Motor neuron (in vitro differentiated cells): ENCODE measurements at regions not wholly inside any gene's neighbourhood (a gene's known extent, or its start where the extent isn't known, plus 50 kb on each side); places are given as distances from the start of the nearest gene placed in this dataset.
"Not testable (repeated sequence)": the region's sequence is repeated elsewhere in the genome, so short reads cannot be mapped to it uniquely, and the experiment has no call there.

Experiments
- ATAC-seq, 8 experiments: fragments of 200-7000 bp; cut with Tn5 transposase; replicated peaks in 6 of 8; 2 replicates each; pipeline ENCODE4 v1.8.0; 2021; ENCODE audit warnings: mild to moderate bottlenecking in 8 of 8, moderate library complexity in 8 of 8
- H3K27ac ChIP-seq, 2 donors: fragments of 250-450 bp; sonication (Bioruptor Pico); 2 replicates each; pipeline ENCODE4 v1.9.0; 2021; ENCODE audit warnings: antibody characterized with exemption in 2 of 2, mild to moderate bottlenecking in 2 of 2, moderate library complexity in 1 of 2
- H3K4me1 ChIP-seq, 2 donors: fragments of 250-450 bp; sonication (Bioruptor Pico); replicated peaks in 1 of 2; 2 replicates each; pipeline ENCODE4 v1.6.1; 2021; ENCODE audit warnings: antibody characterized with exemption in 2 of 2, mild to moderate bottlenecking in 2 of 2, moderate library complexity in 1 of 2
- H3K4me3 ChIP-seq, 5 donors: fragments of 250-450 bp; sonication (Bioruptor Pico); 2 replicates each; pipeline ENCODE4 v1.9.0; 2021; ENCODE audit warnings: antibody characterized with exemption in 5 of 5, mild to moderate bottlenecking in 5 of 5, moderate library complexity in 4 of 5
- WGBS, 10 experiments: fragments of 450-650 bp; shearing (Covaris generic); methylation state at CpG; one replicate each; pipeline ENCODE4 v1.0.0; 2022; 5-methylcytosine and 5-hydroxymethylcytosine counted together
- in situ Hi-C, 9 experiments: fragments of 400-800 bp; cut with MboI; loops; one replicate each; pipeline ENCODE4 v1.15.0; 2021; ENCODE audit warnings: low sequenced_read_pairs in 9 of 9, low pct_unique_long_range_greater_than_20kb in 2 of 9; ENCODE audit not compliant: unreplicated experiment in 9 of 9

GRCh38 chr22:22335640-22336039 is 91.1 kb downstream of the VPREB1 start:
- H3K27ac ChIP-seq, H3K4me1 ChIP-seq, ATAC-seq, H3K4me3 ChIP-seq: not testable (repeated sequence)
- in situ Hi-C loops, result loop anchor here in 2 of 9 experiments (25.0 kb wide), 1 partner anchor 123 kb away; no protein-coding TSS in a partner anchor
- WGBS, 10 experiments, result 25 to 84% (median 51%) methylated on average over 2 to 5 of the region's 5 CpGs

GRCh38 chr22:22336333-22336732 is 91.7 kb downstream of the VPREB1 start:
- not testable (repeated sequence) for ATAC-seq, H3K4me3 ChIP-seq, H3K27ac ChIP-seq, H3K4me1 ChIP-seq
- in situ Hi-C loops, result loop anchor here in 2 of 9 experiments (25.0 kb wide), 1 partner anchor 124 kb away; no protein-coding TSS in a partner anchor
- WGBS, 10 experiments, result 0 to 7% (median 0%) methylated on average over 1 to 2 of the region's 2 CpGs; no CpG with 5 or more reads in 2 of the 10 experiments

GRCh38 chr22:22338778-22339177 is 94.2 kb downstream of the VPREB1 start:
- not testable (repeated sequence) for H3K4me3 ChIP-seq, ATAC-seq, H3K4me1 ChIP-seq
- in situ Hi-C loops, result loop anchor here in 2 of 9 experiments (25.0 kb wide), 1 partner anchor 126 kb away; no protein-coding TSS in a partner anchor
- WGBS, 10 experiments, result 0 to 50% (median 33%) methylated on average over 1 to 2 of the region's 3 CpGs; no CpG with 5 or more reads in 3 of the 10 experiments
- peak overlapping the region in 1 of 2 donors; percentile 12 for H3K27ac ChIP-seq

- in situ Hi-C loops, result loop anchor here in 2 of 9 experiments (25.0 kb wide), 1 partner anchor 129 kb away; no protein-coding TSS in a partner anchor
- Histone ChIP-seq H3K4me1 (no peaks in the 10 kb centered on the region), H3K4me3 (no peak overlapping the region), H3K27ac (no peak overlapping the region)
- WGBS, 10 experiments, result 0 to 24% (median 16%) methylated on average over 1 to 4 of the region's 4 CpGs; no CpG with 5 or more reads in 6 of the 10 experiments
- ATAC-seq, result no peak
Measured at GRCh38 chr22:22341736-22342135, 97.2 kb downstream of the VPREB1 start.

- Histone ChIP-seq H3K4me1 (no peaks in the 10 kb centered on the region), H3K4me3 (no peak overlapping the region), H3K27ac (no peak overlapping the region)
- peak in 4 of 8 experiments; percentile 18 to 100 (median 100) for ATAC-seq
- in situ Hi-C loops, result loop anchor here in 2 of 9 experiments (25.0 kb wide), 1 partner anchor 131 kb away; no protein-coding TSS in a partner anchor
- WGBS, 10 experiments, result 35 to 57% (median 42%) methylated on average over 2 to 3 of the region's 8 CpGs; no CpG with 5 or more reads in 5 of the 10 experiments
Measured at GRCh38 chr22:22342697-22343580, 98.4 kb downstream of the VPREB1 start.

GRCh38 chr22:22343581-22344296 is 99.2 kb downstream of the VPREB1 start:
- Histone ChIP-seq H3K27ac (no peak overlapping the region), H3K4me1 (no peaks in the 10 kb centered on the region), H3K4me3 (no peak overlapping the region)
- in situ Hi-C loops, result loop anchor here in 2 of 9 experiments (25.0 kb wide), 1 partner anchor 131 kb away; no protein-coding TSS in a partner anchor
- 20 to 71% (median 37%) methylated on average over 1 to 6 of the region's 9 CpGs; no CpG with 5 or more reads in 2 of the 10 experiments for WGBS, 10 experiments
- ATAC-seq, result no peak

- ATAC-seq, result no peak
- no peaks in the 10 kb centered on the region for H3K4me1 ChIP-seq
- WGBS, 10 experiments, result 0 to 78% (median 40%) methylated on average over 1 to 3 of the region's 5 CpGs; no CpG with 5 or more reads in 4 of the 10 experiments
- H3K4me3 ChIP-seq, result no peak overlapping the region
- no peak overlapping the region for H3K27ac ChIP-seq
- in situ Hi-C loops, result loop anchor here in 2 of 9 experiments (25.0 kb wide), 1 partner anchor 132 kb away; no protein-coding TSS in a partner anchor
Measured at GRCh38 chr22:22344430-22344829, 99.8 kb downstream of the VPREB1 start.

GRCh38 chr22:22345781-22346180 is 101.2 kb downstream of the VPREB1 start:
- 20 to 86% (median 70%) methylated on average over 2 to 5 of the region's 5 CpGs for WGBS, 10 experiments
- Histone ChIP-seq H3K4me1 (no peaks in the 10 kb centered on the region), H3K4me3 (no peak overlapping the region), H3K27ac (no peak overlapping the region)
- in situ Hi-C loops, result loop anchor here in 2 of 9 experiments (25.0 kb wide), 1 partner anchor 133 kb away; no protein-coding TSS in a partner anchor
- ATAC-seq, result no peak

- WGBS, 10 experiments, result 4 to 76% (median 51%) methylated on average over 1 to 3 of the region's 3 CpGs; no CpG with 5 or more reads in 1 of the 10 experiments
- ATAC-seq, result no peak
- no peak overlapping the region for H3K4me3 ChIP-seq
- in situ Hi-C loops, result loop anchor here in 2 of 9 experiments (25.0 kb wide), 1 partner anchor 134 kb away; no protein-coding TSS in a partner anchor
- no peak overlapping the region for H3K27ac ChIP-seq
- no peaks in the 10 kb centered on the region for H3K4me1 ChIP-seq
Measured at GRCh38 chr22:22346401-22347107, 102.0 kb downstream of the VPREB1 start.

GRCh38 chr22:22348127-22348814 is 103.7 kb downstream of the VPREB1 start:
- WGBS, 10 experiments, result 0 to 83% (median 40%) methylated on average over 1 to 3 of the region's 5 CpGs
- no peaks in the 10 kb centered on the region for H3K4me1 ChIP-seq
- peak in 4 of 8 experiments; percentile 29 to 65 (median 50) for ATAC-seq
- H3K27ac ChIP-seq, result peak overlapping the region in 1 of 2 donors; percentile 31
- no peak overlapping the region for H3K4me3 ChIP-seq
- in situ Hi-C loops, result loop anchor here in 2 of 9 experiments (25.0 kb wide), 1 partner anchor 136 kb away; no protein-coding TSS in a partner anchor

- Histone ChIP-seq H3K4me1 (no peaks in the 10 kb centered on the region), H3K4me3 (no peak overlapping the region), H3K27ac (peak overlapping the region in 1 of 2 donors; percentile 49)
- WGBS, 10 experiments, result 19 to 83% (median 57%) methylated on average over 1 to 4 of the region's 6 CpGs
- no peak for ATAC-seq
- in situ Hi-C loops, result loop anchor here in 2 of 9 experiments (25.0 kb wide), 1 partner anchor 137 kb away; no protein-coding TSS in a partner anchor
Measured at GRCh38 chr22:22348815-22349454, 104.3 kb downstream of the VPREB1 start.
